Tibial artery (tissue), 4 donors: ENCODE measurements at regions not wholly inside any gene's neighbourhood (a gene's known extent, or its start where the extent isn't known, plus 50 kb on each side); places are given as distances from the start of the nearest gene placed in this dataset.

Experiments
- DNase-seq, 2 donors: peaks; one replicate each; pipeline ENCODE4 v3.0.0-alpha.2; 2019
- H3K27ac ChIP-seq, 2 donors: fragments of 200-600 bp; sonication (generic) in 1 of 2; 1 replicate in 1 of 2; 2 replicates in 1 of 2; pipeline ENCODE4 v1.5.1; 2018 to 2019; ENCODE audit warnings: mild to moderate bottlenecking in 1 of 2
- H3K27me3 ChIP-seq, 2 donors: fragments of 200-600 bp; sonication (generic) in 1 of 2; one replicate each; pipeline versions ENCODE4 v1.5.1 to v1.6.0; 2016 to 2019
- H3K36me3 ChIP-seq, 3 donors: fragments of 200-600 bp; sonication (generic) in 2 of 3; one replicate each; pipeline ENCODE4 v1.5.1; 2016 to 2019; ENCODE audit warnings: mild to moderate bottlenecking in 2 of 3
- H3K4me1 ChIP-seq, 4 donors: fragments of 200-600 bp; sonication (generic) in 2 of 4; 1 replicate in 3 of 4; 2 replicates in 1 of 4; pipeline ENCODE4 v1.5.1; 2016 to 2019
- H3K4me3 ChIP-seq, 2 donors: fragments of 200-600 bp; sonication (generic) in 1 of 2; 1 replicate in 1 of 2; 2 replicates in 1 of 2; pipeline ENCODE4 v1.5.1; 2018 to 2019; ENCODE audit warnings: mild to moderate bottlenecking in 2 of 2
- H3K9me3 ChIP-seq, 3 donors: fragments of 200-600 bp; sonication (generic) in 1 of 3; one replicate each; pipeline ENCODE4 v1.5.1; 2016 to 2019
- intact Hi-C: fragments of 100-400 bp; cut with DNase I; formaldehyde crosslinking; loops from one replicate; pipeline ENCODE4 v1.15.0; 2023; ENCODE audit warnings: low total_unique reads
- TF ChIP-seq, protein P1 (sequence below), 2 experiments: fragments of 200-600 bp in 1 of 2; fragments of 450-650 bp in 1 of 2; IDR thresholded peaks; one replicate each; pipeline ENCODE4 v1.5.1; 2017 to 2019; ENCODE audit warnings: antibody characterized with exemption in 2 of 2, mild to moderate bottlenecking in 1 of 2, moderate library complexity in 1 of 2

- H3K9me3 ChIP-seq = no peaks in the 10 kb centered on the region
- no peak overlapping the region for H3K27ac ChIP-seq
- TF ChIP-seq, protein P1, sequence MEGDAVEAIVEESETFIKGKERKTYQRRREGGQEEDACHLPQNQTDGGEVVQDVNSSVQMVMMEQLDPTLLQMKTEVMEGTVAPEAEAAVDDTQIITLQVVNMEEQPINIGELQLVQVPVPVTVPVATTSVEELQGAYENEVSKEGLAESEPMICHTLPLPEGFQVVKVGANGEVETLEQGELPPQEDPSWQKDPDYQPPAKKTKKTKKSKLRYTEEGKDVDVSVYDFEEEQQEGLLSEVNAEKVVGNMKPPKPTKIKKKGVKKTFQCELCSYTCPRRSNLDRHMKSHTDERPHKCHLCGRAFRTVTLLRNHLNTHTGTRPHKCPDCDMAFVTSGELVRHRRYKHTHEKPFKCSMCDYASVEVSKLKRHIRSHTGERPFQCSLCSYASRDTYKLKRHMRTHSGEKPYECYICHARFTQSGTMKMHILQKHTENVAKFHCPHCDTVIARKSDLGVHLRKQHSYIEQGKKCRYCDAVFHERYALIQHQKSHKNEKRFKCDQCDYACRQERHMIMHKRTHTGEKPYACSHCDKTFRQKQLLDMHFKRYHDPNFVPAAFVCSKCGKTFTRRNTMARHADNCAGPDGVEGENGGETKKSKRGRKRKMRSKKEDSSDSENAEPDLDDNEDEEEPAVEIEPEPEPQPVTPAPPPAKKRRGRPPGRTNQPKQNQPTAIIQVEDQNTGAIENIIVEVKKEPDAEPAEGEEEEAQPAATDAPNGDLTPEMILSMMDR (IDR thresholded peaks at IDR 0.05) = no peak
- H3K27me3 ChIP-seq = peaks cover 0 to 9% of the 10 kb centered on the region in 2 donors
- no peak overlapping the region for H3K4me3 ChIP-seq
- no peaks in the 10 kb centered on the region for H3K36me3 ChIP-seq
- DNase-seq = no peak
- no peaks in the 10 kb centered on the region for H3K4me1 ChIP-seq
- intact Hi-C loops = no loop called here
Measured at GRCh38 chr5:176151281-176151680, 86.9 kb upstream of the SIMC1 start.

- H3K27ac ChIP-seq = no peak overlapping the region
- H3K36me3 ChIP-seq = no peaks in the 10 kb centered on the region
- DNase-seq = no peak
- TF ChIP-seq, protein P1 (IDR thresholded peaks at IDR 0.05) = no peak
- no peaks in the 10 kb centered on the region for H3K4me1 ChIP-seq
- H3K9me3 ChIP-seq = no peaks in the 10 kb centered on the region
- intact Hi-C loops = no loop called here
- H3K27me3 ChIP-seq = peaks cover 0 to 9% of the 10 kb centered on the region in 2 donors
- H3K4me3 ChIP-seq = no peak overlapping the region
Measured at GRCh38 chr5:176152191-176152929, 85.9 kb upstream of the SIMC1 start.

- intact Hi-C loops = no loop called here
- Histone ChIP-seq H3K36me3 (no peaks in the 10 kb centered on the region), H3K27ac (no peak overlapping the region), H3K4me1 (no peaks in the 10 kb centered on the region), H3K9me3 (no peaks in the 10 kb centered on the region), H3K4me3 (no peak overlapping the region), H3K27me3 (peaks cover 0 to 9% of the 10 kb centered on the region in 2 donors)
- no peak for DNase-seq
- TF ChIP-seq, protein P1 (IDR thresholded peaks at IDR 0.05) = no peak
Measured at GRCh38 chr5:176152930-176153311, 85.3 kb upstream of the SIMC1 start.

GRCh38 chr5:176153741-176154140 lies 84.5 kb upstream of the SIMC1 start:
- TF ChIP-seq, protein P1 (IDR thresholded peaks at IDR 0.05) = no peak

DNA sequence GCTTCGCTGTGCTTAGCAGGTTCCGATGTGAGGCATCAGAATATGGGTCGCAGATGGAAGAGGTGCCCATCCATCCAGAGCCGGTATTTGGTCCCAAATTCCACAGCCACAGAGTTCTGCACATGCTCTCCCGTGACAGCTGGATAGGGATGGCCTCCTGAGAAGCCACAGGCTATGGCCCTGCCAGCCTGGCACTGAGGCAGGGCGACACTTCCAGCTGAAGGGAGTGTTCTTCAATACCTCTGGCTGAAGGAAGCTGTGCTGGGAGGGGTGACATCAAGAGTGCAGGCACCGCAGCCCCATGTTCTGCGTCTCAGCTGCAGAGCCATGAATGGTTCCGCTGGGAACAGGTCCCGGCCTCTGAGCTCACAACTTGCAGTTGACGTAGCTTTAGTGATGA lies 83.4 kb upstream of the SIMC1 start:
- intact Hi-C loops = no loop called here
- DNase-seq = no peak
- Histone ChIP-seq H3K27me3 (peaks cover 0 to 11% of the 10 kb centered on the region in 2 donors), H3K36me3 (no peaks in the 10 kb centered on the region), H3K27ac (no peak overlapping the region), H3K4me1 (no peaks in the 10 kb centered on the region), H3K4me3 (no peak overlapping the region), H3K9me3 (no peaks in the 10 kb centered on the region)
- TF ChIP-seq, protein P1 (IDR thresholded peaks at IDR 0.05) = no peak

More at GRCh38 chr5:176153741-176154140, 84.5 kb upstream of the SIMC1 start:
- Histone ChIP-seq H3K27me3 (peaks cover 0 to 9% of the 10 kb centered on the region in 2 donors), H3K27ac (no peak overlapping the region), H3K4me1 (no peaks in the 10 kb centered on the region), H3K36me3 (no peaks in the 10 kb centered on the region), H3K9me3 (no peaks in the 10 kb centered on the region), H3K4me3 (no peak overlapping the region)
- no peak for DNase-seq
- intact Hi-C loops = no loop called here
